Liver (tissue), 1 donor: ENCODE measurements at regions not wholly inside any gene's neighbourhood (a gene's known extent, or its start where the extent isn't known, plus 50 kb on each side); places are given as distances from the start of the nearest gene placed in this dataset.

Source experiments
- ATF3 ChIP-seq: IDR thresholded peaks from 2 replicates; pipeline ENCODE4 v1.6.1; 2016; ENCODE audit warnings: antibody characterized with exemption
- SP1 ChIP-seq: IDR thresholded peaks from 2 replicates; pipeline ENCODE4 v1.6.1; 2018; ENCODE audit warnings: antibody characterized with exemption, mild to moderate bottlenecking
- TAF1 ChIP-seq: conservative IDR thresholded peaks from 2 replicates; pipeline ENCODE4 v1.6.1; 2016; ENCODE audit warnings: antibody characterized with exemption, mild to moderate bottlenecking
- donor health status: healthy.

GRCh38 chr1:175892686-175893085, 149.3 kb upstream of the TNR start:
- TF ChIP-seq ATF3 (no peak), SP1 (no peak), TAF1 (no peak)
